ENCODE measurements at regions not wholly inside any gene's neighbourhood (a gene's known extent, or its start where the extent isn't known, plus 50 kb on each side); places are given as distances from the start of the nearest gene placed in this dataset.

GRCh38 chr6:148287623-148288333, 54.9 kb upstream of the SASH1 start:
- DNase-seq: no peak
- no peak overlapping the region for H3K4me3 ChIP-seq (ENCODE audit: low read depth, low read length)
- no peaks in the 10 kb centered on the region for H3K4me1 ChIP-seq
- no peak for TF ChIP-seq CTCF (IDR thresholded peaks at IDR 0.05; ENCODE audit: low read depth, low read length)
- H3K9me3 ChIP-seq: no peaks in the 10 kb centered on the region
- no peaks in the 10 kb centered on the region for H3K27me3 ChIP-seq
- no peaks in the 10 kb centered on the region for H3K36me3 ChIP-seq

- no peak for TF ChIP-seq CTCF (IDR thresholded peaks at IDR 0.05; ENCODE audit: low read depth, low read length)
- Histone ChIP-seq H3K9me3 (no peaks in the 10 kb centered on the region; the same call in 1 of the 2 replicates), H3K36me3 (no peaks in the 10 kb centered on the region), H3K27me3 (no peaks in the 10 kb centered on the region), H3K4me3 (ENCODE audit: low read depth, low read length) (no peak overlapping the region), H3K4me1 (no peaks in the 10 kb centered on the region)
- no peak for DNase-seq
Observed at GRCh38 chr6:148288541-148288940, 54.1 kb upstream of the SASH1 start.

DNA sequence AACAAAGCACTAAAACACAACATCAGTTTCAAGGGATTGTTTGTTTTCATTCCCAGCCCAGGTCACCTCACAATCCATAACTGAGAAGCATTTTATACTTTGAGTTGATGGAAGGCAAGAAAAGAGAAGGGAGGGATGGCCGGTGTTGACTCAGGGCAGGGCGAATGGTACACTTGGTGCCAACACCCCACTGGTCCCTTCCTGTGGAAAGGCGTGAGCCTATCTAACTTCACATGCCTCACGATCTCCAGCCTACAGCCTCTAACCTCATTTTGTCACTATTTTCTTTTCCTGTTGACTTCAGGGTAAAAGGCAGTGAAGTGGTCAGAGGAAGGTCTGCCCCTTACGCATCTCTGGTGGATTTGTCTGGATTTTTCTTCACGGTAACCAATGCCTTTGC, 53.5 kb upstream of the SASH1 start:
- Histone ChIP-seq H3K4me1 (no peaks in the 10 kb centered on the region), H3K9me3 (no peaks in the 10 kb centered on the region; the same call in 1 of the 2 replicates), H3K27me3 (no peaks in the 10 kb centered on the region), H3K4me3 (ENCODE audit: low read depth, low read length) (no peak overlapping the region), H3K36me3 (no peaks in the 10 kb centered on the region)
- no peak for TF ChIP-seq CTCF (IDR thresholded peaks at IDR 0.05; ENCODE audit: low read depth, low read length)
- DNase-seq: no peak

GRCh38 chr6:148291876-148292275, 50.8 kb upstream of the SASH1 start:
- no peak for TF ChIP-seq CTCF (IDR thresholded peaks at IDR 0.05; ENCODE audit: low read depth, low read length)
- DNase-seq: no peak
- no peaks in the 10 kb centered on the region for H3K36me3 ChIP-seq
- H3K27me3 ChIP-seq: no peaks in the 10 kb centered on the region
- H3K9me3 ChIP-seq: no peaks in the 10 kb centered on the region; the same call in 1 of the 2 replicates
- H3K4me3 ChIP-seq (ENCODE audit: low read depth, low read length): no peak overlapping the region
- no peaks in the 10 kb centered on the region for H3K4me1 ChIP-seq

All from BE2C (cell line).